Astrocyte of the spinal cord (primary cell): ENCODE measurements at regions not wholly inside any gene's neighbourhood (a gene's known extent, or its start where the extent isn't known, plus 50 kb on each side); places are given as distances from the start of the nearest gene placed in this dataset.
"Not testable (repeated sequence)": the region's sequence is repeated elsewhere in the genome, so short reads cannot be mapped to it uniquely, and the experiment has no call there.

Experiments used
- DNase-seq: peaks from one replicate; pipeline ENCODE4 v3.0.0; 2011; ENCODE audit warnings: low read depth, low spot score
- H3K4me3 ChIP-seq: 2 replicates; pipeline ENCODE4 v1.5.1; 2011; ENCODE audit warnings: low read depth, mild to moderate bottlenecking, low read length, moderate library complexity
- in situ Hi-C: cut with HindIII; loops from 2 replicates; pipeline ENCODE4 v1.10.0; 2017; ENCODE audit warnings: low sequenced_read_pairs
- TF ChIP-seq, protein P1 (sequence below): IDR thresholded peaks from 2 replicates; pipeline ENCODE4 v1.5.1; 2012; ENCODE audit warnings: low read depth, mild to moderate bottlenecking, low read length, inconsistent platforms

DNA sequence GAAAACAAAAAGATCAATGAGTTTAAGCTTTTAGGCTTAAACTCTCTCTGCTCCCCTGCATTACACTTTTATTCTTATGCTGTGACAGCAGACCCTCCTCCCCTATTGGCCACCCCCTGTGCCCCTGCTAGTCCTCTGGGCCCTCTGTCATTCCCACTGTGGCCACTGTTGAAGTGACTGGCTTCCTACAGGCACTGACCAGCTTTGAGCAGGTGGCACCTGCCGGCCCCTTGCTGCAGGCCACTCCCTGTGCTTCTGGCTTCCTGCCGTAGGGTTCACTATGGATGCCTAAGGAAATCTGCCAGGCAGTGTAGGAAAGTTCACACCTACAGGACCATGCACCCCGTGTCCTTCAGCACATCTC is 156.5 kb upstream of the L3MBTL4 start:
- no peak overlapping the region for H3K4me3 ChIP-seq
- no peak for DNase-seq
- TF ChIP-seq, protein P1, sequence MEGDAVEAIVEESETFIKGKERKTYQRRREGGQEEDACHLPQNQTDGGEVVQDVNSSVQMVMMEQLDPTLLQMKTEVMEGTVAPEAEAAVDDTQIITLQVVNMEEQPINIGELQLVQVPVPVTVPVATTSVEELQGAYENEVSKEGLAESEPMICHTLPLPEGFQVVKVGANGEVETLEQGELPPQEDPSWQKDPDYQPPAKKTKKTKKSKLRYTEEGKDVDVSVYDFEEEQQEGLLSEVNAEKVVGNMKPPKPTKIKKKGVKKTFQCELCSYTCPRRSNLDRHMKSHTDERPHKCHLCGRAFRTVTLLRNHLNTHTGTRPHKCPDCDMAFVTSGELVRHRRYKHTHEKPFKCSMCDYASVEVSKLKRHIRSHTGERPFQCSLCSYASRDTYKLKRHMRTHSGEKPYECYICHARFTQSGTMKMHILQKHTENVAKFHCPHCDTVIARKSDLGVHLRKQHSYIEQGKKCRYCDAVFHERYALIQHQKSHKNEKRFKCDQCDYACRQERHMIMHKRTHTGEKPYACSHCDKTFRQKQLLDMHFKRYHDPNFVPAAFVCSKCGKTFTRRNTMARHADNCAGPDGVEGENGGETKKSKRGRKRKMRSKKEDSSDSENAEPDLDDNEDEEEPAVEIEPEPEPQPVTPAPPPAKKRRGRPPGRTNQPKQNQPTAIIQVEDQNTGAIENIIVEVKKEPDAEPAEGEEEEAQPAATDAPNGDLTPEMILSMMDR, result no peak
- in situ Hi-C loops, result no loop called here

DNA sequence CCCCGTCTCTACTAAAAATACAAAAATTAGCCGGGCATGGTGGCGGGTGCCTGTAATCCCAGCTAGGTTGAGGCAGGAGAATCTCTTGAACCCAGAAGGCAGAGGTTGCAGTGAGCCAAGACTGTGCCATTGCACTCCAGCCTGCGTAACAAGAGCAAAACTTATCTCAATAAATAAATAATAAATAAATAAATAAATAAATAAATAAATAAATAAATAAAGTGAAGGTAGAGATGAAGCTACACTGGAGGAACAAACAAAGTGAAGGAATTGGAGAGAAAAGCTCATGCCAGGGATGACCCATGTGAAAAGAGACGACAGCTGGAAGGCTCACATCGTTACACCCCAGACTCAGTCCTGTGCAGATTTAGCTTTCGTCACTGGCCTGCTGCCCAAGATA is 157.3 kb upstream of the ARHGAP28 start:
- in situ Hi-C loops, DNase-seq, H3K4me3 ChIP-seq: not testable (repeated sequence)

DNA sequence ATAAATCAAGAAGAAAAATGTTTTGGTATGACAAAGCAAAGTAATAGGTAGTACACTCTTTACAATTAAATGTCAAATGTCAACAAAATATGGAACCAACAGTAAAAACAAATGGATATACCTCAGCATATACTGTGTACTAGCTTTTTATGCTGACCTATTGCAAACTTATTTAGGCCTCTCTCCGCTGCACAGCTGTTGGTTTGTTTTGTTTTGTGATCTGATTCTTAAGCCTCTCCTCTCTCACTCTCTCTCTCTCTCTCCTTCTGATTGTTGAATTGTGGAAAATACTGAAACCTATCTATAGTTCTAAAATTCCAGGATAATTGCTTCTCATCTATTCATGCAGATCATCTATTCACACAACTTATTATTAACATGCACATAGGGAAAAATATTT is 154.9 kb upstream of the ARHGAP28 start:
- DNase-seq, result no peak
- in situ Hi-C loops, result no loop called here
- H3K4me3 ChIP-seq, result no peak overlapping the region
- TF ChIP-seq, protein P1, result no peak

DNA sequence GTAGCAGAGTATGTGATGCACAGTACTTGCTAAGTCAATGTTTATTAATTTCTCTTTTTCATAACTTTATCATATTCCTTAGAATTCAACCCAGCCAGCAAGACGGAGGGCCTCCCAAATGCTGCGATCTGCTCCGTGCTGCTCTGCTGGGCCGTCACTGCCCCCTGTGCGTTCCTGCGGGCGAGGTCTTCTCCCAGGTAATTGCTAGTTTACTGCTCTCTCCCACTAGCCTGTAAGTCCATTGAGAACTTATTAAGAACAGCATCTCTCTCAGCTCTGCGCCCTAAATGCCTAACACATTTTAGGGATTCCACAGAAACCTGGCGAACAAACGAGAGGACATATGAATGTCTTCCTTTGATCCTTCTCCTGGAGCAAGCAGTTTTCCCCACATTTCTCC is 153.6 kb upstream of the ARHGAP28 start:
- in situ Hi-C loops, result no loop called here
- TF ChIP-seq, protein P1, result no peak
- no peak overlapping the region for H3K4me3 ChIP-seq
- no peak for DNase-seq

DNA sequence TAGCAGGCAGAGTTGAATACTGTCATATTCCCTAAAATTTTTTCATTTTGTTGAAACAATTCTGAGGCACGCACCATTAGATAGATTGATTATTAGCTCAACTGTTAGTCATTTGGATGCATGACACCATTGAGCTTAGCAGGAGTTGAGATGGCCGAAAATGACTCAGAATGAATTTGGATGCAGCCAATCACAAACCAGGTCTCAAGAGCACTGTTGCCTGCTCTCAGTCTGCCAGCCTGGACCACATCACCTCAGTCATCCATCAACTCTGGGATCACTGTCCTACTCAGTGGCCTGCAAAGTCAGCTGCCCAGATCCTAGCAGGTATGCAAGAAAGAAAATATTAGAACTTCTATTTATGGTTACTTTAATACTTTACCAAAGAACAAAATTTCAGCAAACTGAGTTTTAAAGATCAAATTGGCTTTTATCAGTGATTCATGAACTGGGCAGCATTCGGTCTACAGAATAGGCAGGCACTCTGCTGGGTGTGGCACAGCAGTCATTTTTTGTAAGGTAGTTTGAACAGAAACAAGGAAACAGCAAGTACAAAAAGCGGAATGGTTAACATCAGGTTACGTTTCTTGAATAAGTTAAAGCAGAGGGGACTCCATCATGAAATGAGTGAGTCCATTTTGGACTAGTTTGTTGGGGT is 152.7 kb upstream of the ARHGAP28 start:
- TF ChIP-seq, protein P1, result no peak
- no peak for DNase-seq
- in situ Hi-C loops, result no loop called here
- H3K4me3 ChIP-seq, result no peak overlapping the region

DNA sequence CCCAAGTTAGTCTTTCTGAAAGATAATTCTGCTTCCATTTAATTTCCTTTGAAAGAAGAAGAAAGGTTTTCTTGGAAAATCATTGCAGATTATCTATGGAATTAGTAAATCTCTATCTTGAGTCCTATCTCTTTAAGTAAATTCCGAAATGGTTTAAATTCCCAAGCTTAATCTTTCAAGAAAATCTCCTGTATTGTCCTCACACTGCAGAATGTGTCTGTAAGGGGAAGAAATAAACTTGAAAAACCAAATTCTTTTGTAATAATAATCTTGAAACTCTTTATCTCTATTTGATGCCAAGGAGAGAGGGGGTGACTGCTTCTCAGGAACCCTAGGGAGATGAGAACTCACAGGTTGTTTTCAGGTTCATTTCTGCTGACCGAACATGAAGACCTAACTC is 150.8 kb upstream of the ARHGAP28 start:
- TF ChIP-seq, protein P1, result no peak
- DNase-seq, result no peak
- no peak overlapping the region for H3K4me3 ChIP-seq
- in situ Hi-C loops, result no loop called here

DNA sequence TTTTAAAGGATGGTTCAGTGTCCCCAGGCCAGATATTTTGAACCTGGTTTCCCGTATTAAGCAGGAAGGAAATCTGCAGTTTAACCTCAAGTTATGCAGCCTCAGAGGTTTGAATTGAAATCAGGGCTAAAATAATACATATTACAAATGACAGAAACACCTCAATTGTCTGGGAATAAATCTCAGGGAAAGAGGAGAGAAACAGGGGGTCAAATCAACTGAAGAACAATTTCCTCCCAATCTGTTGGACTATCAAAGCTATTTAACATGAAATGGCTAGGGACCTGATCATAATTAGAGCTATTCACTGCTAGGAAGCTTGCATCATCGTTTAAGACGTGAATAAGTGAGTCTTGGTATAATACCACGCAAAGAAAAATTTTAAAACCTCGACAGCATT is 150.0 kb upstream of the ARHGAP28 start:
- no peak overlapping the region for H3K4me3 ChIP-seq
- in situ Hi-C loops, result no loop called here
- TF ChIP-seq, protein P1, result no peak
- no peak for DNase-seq
